ENCODE measurements at regions not wholly inside any gene's neighbourhood (a gene's known extent, or its start where the extent isn't known, plus 50 kb on each side); places are given as distances from the start of the nearest gene placed in this dataset.

DNA sequence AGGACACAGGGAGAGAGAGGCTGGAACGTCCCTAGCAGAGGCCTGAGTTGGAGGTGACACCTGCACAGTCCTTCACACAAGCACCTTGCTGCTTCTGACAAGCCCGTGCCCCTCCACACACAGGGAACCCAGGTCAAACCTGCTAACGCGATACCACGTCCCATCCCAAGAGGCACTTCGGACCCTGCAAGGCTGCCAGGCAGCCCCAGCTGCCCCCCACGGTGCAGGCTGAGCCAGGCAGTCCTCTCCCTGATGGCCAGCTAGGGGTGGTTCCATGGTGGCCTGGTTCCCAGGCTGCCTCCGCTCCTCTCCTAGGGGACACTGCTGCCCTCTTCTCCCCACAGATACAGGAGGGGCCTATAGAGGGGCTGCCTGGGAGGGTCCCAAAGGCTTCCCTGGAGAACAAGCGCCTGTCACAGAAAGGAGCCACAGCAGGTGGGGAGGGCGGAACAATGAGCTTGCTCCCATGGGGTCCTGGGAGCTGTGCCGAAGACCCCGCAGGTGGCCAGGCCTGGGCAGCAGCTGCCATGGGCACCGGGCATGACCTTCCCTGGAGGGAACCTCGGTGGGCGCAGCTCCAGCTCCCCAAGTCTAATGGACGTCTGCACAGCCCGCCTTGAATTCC, 434.2 kb upstream of the MYT1L start:
- DNase-seq (ENCODE audit: low spot score): no peak

DNA sequence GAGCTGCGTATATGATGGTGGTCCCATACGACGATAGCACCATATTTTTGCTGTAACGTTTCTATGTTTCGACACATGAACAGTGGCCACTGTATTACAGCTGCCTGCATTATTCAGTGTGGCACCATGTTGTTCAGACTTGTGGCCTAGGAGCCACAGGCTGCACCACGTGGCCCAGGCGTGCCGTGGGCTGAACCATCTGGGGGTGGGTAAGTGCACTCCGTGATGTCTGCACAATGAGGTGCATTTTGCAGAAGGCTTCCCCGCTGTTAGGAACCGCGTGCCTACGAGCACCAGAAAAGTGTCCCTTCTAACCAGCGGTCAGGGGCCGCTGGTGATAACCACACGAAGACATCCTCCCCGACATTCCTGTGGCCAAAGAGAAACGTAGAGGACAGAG, 433.7 kb upstream of the MYT1L start:
- DNase-seq (ENCODE audit: low spot score): no peak

DNA sequence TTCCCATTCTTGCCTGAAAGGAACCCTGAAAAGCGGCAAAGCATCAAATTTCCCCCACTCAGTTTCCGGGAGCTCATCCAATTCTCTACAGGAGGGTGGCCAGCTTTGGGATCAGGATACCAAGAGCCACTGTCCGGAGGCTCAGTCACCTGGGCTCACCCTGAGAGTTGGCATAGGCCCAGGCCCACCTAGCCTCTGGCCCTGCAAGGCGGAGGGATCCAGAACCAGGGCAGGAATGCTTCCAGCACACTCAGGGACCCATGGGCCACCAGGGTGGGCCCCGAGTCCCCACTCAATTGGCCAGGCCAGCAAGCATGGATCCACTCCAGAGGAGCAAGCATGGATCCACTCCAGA, 432.9 kb upstream of the MYT1L start:
- no peak for DNase-seq (ENCODE audit: low spot score)

DNA sequence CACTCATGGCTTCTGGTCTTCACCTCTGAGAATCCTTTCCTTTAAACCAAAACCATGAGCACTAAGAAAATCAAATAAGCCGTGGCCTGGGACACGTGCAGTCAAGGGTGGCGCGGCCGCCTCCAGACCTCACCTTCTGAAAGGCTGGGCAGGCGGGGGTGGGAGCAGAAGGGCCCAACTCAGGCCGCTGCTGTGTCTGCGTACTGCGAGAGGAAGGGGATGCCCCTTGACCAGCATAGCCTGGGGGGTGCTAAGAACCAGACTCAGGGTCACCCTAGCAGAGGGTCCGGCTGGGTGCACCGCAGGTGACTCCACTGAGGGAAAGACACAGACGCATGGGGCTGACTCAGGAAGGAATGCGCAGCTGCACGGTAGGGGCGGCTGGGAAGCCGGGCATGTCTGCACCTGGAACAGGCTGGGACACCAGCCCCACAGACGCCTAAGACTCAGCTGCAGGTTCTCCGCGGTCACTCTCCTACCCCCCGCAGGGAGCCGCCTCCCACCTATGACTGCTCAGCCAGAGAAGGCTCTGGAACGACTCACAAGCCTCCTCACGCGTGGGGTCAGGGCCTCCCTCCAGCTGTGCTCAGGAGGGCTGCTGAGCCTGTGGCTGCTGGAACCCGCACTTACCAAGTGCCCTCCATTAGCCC, 432.4 kb upstream of the MYT1L start:
- no peak for DNase-seq (ENCODE audit: low spot score)

DNA sequence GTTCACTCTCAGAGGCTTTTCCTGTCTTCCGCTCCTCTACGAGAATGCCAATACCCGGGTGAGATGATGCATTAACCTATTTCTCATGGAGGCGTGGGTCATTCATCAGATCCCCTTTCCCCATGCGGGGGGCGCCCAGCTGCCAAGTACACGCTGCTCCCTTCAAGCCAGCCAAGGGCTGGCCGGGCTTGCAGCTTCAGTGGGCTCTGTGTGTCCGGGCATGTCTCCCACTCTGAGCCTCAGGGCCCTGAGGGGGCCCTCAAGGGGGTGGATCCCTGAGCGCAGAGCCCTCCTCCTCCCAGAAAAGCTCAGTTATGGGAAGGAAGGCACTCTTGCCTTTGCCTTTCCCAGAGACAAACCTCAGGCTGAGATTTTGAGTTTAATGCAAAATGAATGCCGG, 431.8 kb upstream of the MYT1L start:
- DNase-seq (ENCODE audit: low spot score): no peak

DNA sequence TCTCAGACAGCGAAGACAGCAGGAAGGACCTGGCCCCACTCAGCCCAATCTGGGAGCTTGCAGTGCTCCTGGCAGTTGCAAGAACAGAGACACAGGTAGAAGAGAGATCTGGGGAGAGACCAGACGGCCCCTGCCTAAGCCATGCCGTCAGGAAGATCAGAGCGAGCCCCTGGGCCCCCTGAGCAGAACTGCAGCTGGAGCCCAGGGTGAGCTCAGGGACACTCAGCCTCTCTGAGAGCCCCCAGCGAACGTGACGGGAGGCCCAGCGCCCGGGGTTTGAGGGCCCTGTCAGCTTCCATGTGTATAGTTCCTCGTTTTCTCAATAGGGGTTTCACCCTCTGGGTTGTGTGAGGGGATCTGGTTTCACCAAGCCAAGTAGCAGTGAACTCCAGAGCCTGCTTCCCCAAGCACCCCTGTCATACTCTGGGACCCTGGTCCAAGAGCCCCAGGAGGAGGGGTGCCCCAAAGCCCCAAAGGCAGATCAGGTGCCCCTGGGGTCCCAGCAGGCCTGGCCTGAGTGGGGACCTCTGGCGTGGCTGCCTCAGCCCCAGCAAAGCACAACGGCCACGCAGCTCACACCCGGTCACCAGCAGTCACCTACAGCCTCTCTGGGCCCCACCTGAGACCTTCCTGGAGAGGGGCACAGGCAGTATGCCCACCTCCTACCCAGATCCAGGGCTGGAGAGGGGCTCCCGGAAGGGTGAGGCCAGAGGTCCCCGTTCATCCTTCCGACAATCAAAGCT, 431.3 kb upstream of the MYT1L start:
- DNase-seq (ENCODE audit: low spot score): no peak

DNA sequence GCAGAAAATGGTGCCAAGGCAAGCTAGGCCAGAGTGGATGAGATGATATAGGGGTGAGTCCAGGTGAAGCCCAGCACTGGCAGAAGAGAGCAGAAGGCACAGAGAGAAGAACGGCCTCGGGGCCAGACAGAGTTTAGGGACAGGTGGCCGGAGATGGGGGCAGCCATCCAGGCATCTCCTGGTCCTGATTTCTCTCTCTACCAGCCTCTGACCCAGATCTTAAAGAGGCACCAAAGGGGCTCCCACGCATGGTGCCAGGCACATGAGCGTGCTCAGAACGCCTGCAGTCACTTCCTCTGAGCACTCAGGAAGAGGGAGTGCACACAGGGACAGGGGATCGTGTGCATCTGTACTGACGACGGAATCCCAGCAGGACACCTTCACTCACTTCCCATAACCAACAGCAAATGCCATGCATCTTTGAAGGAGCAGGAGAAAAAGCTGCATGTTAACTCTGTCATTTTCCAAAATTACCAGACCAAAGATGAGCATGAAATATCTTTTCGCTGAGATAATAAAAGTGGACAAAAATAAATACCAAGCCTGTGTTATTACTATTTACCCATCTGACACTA, 427.8 kb upstream of the MYT1L start:
- no peak for DNase-seq (ENCODE audit: low spot score)

DNA sequence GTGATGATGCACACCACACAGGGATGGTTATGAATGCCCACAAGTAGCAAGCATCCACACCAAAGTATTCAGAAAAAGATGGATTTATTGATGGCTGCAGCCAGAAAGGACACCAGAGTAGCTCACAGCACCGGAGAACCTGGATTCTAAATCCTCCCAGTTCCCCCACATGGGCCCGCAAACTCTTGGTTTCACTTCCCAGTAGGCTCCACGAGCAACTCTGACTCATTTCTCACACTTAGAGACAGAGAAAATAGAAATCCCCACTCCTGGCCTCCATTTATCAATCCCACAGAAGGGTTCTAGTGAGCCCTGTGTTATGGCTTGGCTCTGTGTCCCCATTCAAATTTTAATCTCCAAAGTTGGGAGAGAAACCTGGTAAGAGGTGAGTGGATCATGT, 426.7 kb upstream of the MYT1L start:
- DNase-seq (ENCODE audit: low spot score): no peak

DNA sequence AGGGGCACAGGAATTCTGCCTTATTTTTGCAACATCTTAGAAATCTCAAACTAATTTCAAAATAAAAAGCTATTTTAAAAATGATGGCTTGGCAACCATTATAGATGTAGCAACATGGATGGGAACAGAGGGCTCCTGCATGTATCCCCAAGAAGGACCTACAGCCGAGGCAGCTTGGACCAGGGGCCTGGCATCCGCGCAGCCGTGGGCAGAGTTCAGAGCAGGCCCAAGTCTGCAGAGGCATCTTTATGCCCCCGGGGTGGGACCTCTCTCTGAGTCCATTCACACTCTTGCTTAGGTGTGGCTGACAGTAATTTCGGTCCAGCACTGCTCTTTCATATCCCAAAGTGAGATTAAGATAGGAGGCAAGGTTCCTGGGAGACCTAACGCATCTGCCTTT, 425.8 kb upstream of the MYT1L start:
- no peak for DNase-seq (ENCODE audit: low spot score)

DNA sequence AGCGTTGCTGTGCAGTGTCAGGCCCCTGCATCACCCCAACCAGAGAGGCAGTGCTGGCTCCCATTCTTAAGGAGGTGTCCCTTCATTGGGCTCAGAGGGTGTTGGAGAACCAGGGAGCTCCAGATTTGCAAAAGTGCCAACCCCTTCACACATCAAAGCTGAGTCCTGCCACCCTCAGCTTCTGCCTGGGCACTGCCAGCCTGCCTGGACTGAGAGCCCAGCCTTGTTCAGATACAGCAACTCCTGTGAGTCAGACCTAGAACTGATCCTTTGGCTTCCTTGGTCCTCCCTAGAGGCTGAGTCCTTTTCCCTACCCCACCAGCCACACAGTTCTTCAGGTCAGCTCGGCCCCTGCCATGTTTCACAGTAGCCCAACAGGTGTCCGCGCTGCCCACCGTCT, 424.9 kb upstream of the MYT1L start:
- DNase-seq (ENCODE audit: low spot score): no peak

DNA sequence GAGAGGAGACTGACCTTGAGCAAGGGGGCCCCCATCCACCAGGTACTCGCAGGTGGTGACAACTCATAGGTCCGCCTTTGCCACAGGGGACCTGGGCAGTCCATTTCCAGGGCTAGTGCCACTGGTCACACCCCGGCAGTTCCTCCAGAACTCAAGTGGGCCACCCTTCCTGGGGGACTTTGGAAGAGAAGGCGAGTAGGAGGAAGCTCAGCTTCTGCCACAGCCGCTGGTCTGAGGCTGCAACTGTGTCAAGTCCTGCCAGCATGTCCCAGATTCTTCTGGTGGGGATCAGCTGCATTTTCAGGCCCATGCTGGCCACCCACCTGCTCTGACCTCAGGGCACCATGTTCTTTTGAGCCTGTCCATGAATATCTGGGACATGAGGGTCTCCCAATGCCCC, 423.9 kb upstream of the MYT1L start:
- DNase-seq (ENCODE audit: low spot score): no peak

DNA sequence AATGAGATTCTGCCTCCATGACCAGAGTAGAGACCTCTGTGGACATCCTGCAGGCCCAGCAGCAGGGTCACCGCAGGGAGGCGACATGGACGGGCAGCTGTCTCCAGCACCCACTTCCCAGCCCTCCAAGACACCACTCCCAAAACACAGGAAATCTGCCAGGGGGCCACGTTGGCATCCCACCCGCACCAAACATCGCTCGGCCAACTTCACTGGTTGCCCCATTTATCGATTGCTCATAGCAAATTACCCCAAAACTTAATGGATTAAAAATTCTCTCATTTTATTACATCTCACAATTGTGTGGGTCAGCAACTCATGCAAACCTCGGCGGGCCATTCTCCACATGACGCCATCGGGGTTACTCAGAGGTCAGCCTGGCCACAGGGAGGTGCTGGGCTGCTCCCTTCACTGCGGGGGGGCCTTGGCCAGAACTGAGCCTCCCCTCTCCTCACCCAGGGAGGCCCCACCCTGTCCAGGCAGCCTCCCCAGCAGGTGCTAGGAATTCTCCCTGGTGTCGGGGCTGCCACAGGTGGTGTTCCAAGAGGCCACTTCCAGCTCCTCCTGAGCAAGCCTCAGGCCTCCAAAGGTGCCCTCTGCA, 420.7 kb upstream of the MYT1L start:
- DNase-seq (ENCODE audit: low spot score): no peak

DNA sequence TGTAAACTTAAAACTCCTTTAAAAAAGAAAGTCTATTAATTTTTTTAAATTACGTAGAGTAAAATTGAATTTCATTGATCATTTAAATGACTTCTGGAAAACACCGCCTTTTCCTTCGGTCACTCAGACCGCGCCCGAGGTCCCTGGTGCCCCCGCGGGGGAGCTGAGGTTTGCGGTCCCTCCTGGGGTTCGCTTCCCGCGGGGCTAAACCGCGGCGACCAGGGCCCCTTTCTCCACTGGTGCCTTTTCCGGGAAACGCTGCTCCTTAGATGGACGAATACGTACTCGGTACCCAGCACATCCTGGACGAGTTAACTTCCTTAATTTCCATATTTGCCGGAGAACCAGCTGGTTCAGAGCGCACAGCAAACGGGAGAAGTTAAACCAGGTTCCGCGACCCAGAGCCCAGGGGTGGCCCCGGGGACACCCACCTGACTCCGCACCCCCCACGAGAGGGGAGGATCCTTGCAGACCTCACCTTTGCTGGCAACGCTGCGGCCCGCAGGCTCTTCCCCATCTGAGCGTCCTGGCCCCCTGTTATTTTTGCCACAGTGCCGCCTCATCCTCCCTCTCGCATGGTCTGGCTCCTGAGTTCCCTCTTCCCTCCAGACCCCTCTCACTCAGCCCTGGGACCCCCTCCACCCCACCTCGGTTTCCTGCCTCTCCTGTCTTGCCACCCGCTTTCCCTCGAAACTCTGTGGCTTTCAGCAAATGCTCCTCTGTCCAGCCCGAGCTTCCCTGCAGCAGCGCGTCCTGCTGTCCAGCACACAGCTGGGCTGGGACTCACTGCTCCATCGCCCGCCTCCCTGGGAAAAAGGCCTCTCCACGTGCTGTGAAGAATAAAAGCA, 420.0 kb upstream of the MYT1L start:
- DNase-seq (ENCODE audit: low spot score): no peak

DNA sequence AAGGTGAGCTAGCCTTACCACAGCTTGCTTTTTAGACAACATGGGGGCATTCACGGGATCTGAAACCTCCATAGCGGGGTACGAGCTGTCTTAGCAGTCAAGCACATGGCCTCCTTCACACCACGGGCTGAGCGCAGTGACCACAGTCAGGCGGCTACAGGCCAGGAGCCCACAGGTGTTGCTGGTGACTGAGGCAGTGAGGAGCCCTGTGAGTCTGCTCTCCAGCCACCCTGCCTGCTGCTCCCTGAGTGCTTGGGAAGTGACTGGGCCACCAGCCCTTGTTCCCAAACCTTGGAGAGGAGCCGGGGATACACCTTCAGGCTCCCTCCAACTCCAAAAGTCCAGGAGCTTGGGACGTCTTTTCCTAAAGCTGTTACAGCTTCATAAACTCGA, 418.1 kb upstream of the MYT1L start:
- no peak for DNase-seq (ENCODE audit: low spot score)

DNA sequence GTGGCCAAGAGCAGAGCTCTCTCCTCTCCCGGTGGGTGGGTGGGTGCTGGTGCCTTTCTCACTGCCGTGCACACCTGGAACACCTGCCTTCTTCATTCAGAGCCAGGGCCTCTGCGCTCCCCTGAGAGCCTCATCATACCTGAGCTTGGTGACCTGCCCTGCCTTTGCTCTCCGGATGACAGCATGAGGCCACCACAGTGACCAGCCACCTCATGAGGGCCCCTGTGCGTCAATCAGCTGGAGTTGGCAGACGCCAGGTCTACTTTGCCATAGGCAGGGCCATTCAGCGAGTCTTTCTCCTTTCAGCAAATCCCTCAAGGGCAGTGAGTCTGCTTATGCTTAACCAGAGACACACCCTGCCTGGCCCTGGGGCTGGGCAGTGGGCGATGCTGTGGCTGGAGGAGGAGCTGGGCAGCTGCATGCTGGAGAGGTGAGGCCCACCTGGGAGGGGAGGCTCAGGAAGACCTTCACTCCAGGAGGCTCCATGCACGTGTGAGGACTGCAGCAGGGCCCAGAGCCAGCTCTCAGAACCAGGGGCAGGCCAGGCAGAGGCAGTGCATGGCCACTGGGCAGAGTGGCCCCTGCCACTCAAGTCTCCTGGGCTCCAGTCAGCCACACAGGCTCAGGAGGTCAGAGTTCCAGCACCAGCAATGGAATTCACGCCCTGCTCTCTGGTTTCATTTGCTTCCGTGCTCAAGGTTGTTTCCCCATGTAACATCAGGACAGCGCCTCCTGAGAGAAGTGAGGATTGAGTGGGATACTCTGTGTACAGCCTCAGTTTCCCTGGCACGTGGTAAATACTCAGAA, 417.5 kb upstream of the MYT1L start:
- DNase-seq (ENCODE audit: low spot score): no peak

DNA sequence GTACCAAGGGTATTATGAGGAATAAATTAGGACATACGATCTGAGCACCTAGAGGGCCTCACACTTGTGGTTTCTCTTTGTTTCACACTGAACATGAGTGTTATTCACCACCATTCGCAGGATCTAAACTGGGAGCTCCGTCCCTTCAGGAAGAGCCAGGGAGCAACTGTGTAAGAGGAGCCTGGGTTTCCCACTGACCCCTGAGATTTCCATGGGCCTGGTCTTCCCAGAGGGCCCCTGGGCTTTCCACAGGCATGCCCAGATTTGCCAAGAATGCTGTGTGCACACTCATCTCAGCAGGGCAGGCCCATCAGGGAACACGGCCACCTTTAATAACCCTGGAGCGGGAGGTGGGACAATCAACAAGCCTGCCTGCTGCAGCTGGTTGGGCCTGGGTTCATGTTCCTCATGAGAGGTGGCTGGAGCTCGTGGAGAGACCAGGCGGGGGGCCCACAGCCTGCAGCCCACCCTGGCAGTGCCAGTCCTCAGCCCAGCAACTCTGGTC, 416.8 kb upstream of the MYT1L start:
- no peak for DNase-seq (ENCODE audit: low spot score)

DNA sequence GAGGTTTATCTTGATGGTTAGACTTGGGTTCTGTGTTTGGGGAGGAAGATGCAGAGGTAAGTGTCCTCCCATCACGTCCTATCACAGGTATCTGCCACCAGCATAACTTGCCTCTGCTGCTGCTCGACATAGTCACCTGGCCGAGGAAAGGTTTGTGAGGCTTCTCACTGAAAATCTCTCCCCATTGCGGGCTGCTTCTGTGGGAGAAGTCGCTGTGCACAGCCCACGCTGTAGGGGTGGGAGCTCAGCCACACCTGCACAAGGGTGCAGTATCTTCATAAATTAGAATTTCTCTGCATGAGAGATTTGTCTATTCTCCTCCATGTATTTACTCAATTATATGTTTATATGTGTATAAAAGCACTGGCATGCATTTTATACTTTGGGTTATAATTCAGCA, 415.7 kb upstream of the MYT1L start:
- DNase-seq (ENCODE audit: low spot score): no peak

DNA sequence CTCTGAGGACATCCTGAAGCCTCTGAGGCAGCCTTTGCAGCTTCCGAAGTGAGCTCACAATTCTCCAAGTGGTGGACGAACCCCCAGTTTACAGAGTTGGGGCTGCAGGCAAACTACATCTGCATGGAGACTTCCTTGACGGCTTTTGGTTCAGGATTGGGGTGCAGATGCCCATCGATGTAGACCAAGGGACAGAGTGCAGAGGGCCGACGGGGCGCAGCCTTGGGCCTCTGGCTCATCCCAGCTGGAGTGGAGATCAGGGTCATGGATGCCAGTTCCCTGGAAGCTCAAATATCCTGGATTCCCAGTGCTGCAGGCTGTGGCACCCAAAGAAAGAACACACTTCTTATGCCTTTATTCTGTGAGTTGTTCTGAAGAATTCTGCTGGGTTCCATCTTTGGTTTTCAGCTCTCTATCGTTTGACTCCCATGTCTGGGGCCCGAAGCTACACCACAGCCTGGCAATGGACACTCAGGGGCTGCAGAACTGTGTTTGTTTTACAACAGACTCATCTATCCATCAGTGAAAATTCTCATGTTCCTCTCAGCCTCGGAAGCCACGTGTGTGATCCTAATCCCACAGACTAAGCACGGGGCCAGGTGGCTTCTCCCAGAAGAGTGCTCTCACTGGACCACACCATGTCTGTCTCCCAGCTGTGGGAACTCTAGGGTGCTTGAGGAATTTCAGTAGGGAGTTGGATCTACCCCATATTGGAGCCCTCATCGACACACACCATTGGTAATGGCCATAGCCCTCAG, 414.1 kb upstream of the MYT1L start:
- no peak for DNase-seq (ENCODE audit: low spot score)

DNA sequence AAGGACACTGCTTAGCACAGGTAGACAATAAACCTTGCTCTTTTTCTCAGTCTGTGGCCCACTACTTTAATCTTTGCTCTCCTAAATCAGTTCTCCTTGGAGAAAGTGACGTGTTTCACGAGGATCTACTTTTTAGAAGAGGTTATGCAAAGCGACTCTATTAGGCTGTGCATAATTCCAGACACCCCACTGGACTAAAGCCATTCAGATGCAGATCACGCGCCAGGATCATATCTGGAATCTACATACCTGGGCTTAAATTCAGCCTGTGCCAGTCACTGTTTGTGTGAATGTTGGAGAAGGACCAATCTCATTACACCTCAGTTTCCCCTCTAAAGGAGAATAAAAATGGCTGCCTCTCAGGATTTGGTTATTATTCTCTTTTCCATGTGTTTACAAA, 413.0 kb upstream of the MYT1L start:
- no peak for DNase-seq (ENCODE audit: low spot score)

DNA sequence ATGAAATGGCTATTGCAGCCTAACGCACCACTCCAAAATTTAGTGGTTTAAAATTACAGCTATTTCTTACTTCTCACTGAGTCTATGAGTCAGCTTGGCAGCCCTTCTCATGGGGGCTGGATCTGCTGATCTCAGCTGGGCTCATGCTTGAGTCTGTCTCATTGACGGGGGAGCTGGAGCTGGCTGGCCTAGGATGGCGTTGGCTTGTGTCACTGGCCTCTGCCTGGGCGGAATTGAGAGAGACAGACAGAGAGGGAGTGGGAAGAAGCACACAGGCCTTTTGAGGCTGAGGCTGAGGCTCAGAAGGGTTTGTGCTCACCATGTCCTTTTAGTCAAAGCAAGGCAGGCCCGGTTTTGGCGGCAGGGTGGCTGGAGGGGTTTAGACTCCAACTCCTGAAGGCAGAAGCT, 412.1 kb upstream of the MYT1L start:
- no peak for DNase-seq (ENCODE audit: low spot score)

Data from CD4-positive, alpha-beta T cell treated with Interleukin-2 at 100 ng/mL for 4 hours (primary cell).